Mammary epithelial cell (primary cell): ENCODE measurements at regions not wholly inside any gene's neighbourhood (a gene's known extent, or its start where the extent isn't known, plus 50 kb on each side); places are given as distances from the start of the nearest gene placed in this dataset.

Experiments used
- EZH2 ChIP-seq: IDR thresholded peaks from 2 replicates; pipeline ENCODE4 v1.6.1; 2012; ENCODE audit warnings: low read length, inconsistent platforms, borderline replicate concordance
- TF ChIP-seq, protein P1 (sequence below), 2 donors: IDR thresholded peaks in 1 of 2; conservative IDR thresholded peaks in 1 of 2; 2 replicates each; pipeline ENCODE4 v1.5.1; 2011 to 2012; ENCODE audit warnings: inconsistent platforms in 2 of 2, low read length in 2 of 2, mild to moderate bottlenecking in 2 of 2, control low read depth in 1 of 2, low read depth in 1 of 2; ENCODE audit not compliant: insufficient read depth in 1 of 2; ENCODE audit errors: extremely low read depth in 1 of 2

DNA sequence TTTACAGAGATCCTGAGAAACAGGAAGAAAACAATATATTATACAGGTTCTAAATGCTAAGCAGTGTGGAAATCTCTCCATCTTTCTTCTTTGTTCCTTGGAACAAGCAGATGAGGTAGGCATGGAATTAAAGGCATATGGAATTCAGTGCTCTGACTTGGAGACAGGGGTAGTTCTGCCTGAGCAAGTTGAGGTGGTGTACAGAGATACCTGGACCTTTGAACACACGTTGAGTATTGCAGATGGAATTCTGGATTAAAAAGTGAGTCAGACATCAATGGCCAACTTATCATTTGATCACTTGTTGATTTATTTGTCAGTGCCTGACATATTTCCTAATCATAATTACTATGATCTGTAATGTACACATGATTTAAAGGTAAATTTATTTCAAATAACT, 293.9 kb upstream of the IRX4 start:
- TF ChIP-seq, protein P1, sequence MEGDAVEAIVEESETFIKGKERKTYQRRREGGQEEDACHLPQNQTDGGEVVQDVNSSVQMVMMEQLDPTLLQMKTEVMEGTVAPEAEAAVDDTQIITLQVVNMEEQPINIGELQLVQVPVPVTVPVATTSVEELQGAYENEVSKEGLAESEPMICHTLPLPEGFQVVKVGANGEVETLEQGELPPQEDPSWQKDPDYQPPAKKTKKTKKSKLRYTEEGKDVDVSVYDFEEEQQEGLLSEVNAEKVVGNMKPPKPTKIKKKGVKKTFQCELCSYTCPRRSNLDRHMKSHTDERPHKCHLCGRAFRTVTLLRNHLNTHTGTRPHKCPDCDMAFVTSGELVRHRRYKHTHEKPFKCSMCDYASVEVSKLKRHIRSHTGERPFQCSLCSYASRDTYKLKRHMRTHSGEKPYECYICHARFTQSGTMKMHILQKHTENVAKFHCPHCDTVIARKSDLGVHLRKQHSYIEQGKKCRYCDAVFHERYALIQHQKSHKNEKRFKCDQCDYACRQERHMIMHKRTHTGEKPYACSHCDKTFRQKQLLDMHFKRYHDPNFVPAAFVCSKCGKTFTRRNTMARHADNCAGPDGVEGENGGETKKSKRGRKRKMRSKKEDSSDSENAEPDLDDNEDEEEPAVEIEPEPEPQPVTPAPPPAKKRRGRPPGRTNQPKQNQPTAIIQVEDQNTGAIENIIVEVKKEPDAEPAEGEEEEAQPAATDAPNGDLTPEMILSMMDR (conservative IDR thresholded peaks at IDR 0.05 in 1 of 2, IDR thresholded peaks at IDR 0.05 in 1 of 2; ENCODE audit: extremely low read depth in 1 of 2, insufficient read depth in 1 of 2, low read depth in 1 of 2, low read length in 2 of 2): no peak
- TF ChIP-seq EZH2: no peak
